Thyroid gland (tissue), 4 donors: ENCODE measurements at regions not wholly inside any gene's neighbourhood (a gene's known extent, or its start where the extent isn't known, plus 50 kb on each side); places are given as distances from the start of the nearest gene placed in this dataset.

Experiments used
- CTCF ChIP-seq, 6 experiments: fragments of 200-600 bp in 3 of 6; fragments of 450-650 bp in 3 of 6; sonication (generic) in 3 of 6; IDR thresholded peaks; one replicate each; pipeline ENCODE4 v1.5.1; 2016 to 2019; ENCODE audit warnings: antibody characterized with exemption in 6 of 6, mild to moderate bottlenecking in 2 of 6, inconsistent platforms in 1 of 6, moderate library complexity in 1 of 6
- POLR2A ChIP-seq, 2 donors: fragments of 450-650 bp; IDR thresholded peaks; one replicate each; pipeline ENCODE4 v1.6.1; 2017; ENCODE audit warnings: antibody characterized with exemption in 2 of 2, mild to moderate bottlenecking in 2 of 2, moderate library complexity in 1 of 2

DNA sequence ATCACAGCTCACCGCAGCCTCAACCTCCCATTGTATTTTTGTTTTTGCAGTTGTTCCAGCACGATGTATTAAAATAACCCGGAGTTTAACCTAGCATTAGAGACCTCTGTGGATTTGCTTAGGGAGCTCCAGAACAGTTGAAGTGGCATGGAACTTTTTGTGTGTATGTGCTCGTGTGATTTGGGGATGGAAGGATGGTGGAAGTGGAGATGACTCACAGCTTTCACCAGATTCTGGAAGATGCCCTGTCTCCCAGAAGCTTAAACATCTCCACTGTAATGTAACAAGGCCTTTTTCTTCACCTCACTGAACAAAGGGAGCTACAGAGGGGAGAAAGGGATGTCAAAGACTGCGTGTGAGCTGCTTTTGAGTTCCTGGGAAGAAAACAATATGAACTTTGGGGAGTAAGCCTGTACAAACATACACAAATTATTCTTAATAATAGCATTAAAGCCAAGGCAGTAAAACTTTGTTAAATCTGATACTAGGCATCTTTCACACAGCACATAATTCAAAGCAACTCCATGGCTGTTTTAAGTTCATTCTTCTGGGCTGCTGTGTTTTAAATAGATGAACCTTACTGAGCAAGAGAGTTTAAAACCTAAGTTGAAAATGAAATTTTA is 226.4 kb downstream of the ADAMTS15 start:
- TF ChIP-seq CTCF (IDR thresholded peaks at IDR 0.05), result no peak
- TF ChIP-seq POLR2A (IDR thresholded peaks at IDR 0.05), result no peak
